PC-3 (cell line): ENCODE measurements at regions not wholly inside any gene's neighbourhood (a gene's known extent, or its start where the extent isn't known, plus 50 kb on each side); places are given as distances from the start of the nearest gene placed in this dataset.

ENCODE experiments used
- CTCF ChIP-seq: fragments of 300-600 bp; sonication (generic); conservative IDR thresholded peaks from 2 replicates; pipeline ENCODE4 v1.5.1; 2017; ENCODE audit warnings: antibody characterized with exemption, low read depth, mild to moderate bottlenecking, low read length
- EZH2 ChIP-seq: fragments of 300-600 bp; sonication (generic); IDR thresholded peaks from one replicate; pipeline ENCODE4 v1.6.1; 2017; ENCODE audit warnings: antibody characterized with exemption, mild to moderate bottlenecking, low read length; ENCODE audit not compliant: unreplicated experiment

GRCh38 chr2:7233126-7233525 lies 315.9 kb downstream of the RNF144A start:
- TF ChIP-seq CTCF (no peak), EZH2 (no peak)
